ENCODE measurements at regions not wholly inside any gene's neighbourhood (a gene's known extent, or its start where the extent isn't known, plus 50 kb on each side); places are given as distances from the start of the nearest gene placed in this dataset.

GRCh38 chr10:131674130-131674529 is 226.7 kb upstream of the PPP2R2D start:
- DNase-seq (ENCODE audit: low spot score), result no peak

DNA sequence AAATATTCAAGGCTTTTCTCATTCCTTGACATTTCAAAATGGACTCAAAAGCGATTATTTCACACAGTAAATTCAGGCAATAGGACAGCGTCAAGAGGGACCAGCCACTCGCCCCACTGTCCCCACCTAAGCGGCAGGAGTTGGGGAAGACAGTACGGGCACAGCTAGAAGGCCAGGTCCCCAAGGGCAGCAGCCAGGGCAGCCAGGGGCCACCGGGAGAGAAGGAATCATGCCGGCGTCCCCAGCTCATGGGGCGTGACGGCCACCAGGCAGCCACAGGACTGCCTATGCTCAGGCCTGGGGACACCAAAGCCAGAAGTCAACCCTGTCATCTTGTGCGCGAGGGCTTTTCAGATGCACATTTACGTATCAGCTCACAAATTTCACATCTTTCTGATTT is 225.7 kb upstream of the PPP2R2D start:
- DNase-seq (ENCODE audit: low spot score), result no peak

DNA sequence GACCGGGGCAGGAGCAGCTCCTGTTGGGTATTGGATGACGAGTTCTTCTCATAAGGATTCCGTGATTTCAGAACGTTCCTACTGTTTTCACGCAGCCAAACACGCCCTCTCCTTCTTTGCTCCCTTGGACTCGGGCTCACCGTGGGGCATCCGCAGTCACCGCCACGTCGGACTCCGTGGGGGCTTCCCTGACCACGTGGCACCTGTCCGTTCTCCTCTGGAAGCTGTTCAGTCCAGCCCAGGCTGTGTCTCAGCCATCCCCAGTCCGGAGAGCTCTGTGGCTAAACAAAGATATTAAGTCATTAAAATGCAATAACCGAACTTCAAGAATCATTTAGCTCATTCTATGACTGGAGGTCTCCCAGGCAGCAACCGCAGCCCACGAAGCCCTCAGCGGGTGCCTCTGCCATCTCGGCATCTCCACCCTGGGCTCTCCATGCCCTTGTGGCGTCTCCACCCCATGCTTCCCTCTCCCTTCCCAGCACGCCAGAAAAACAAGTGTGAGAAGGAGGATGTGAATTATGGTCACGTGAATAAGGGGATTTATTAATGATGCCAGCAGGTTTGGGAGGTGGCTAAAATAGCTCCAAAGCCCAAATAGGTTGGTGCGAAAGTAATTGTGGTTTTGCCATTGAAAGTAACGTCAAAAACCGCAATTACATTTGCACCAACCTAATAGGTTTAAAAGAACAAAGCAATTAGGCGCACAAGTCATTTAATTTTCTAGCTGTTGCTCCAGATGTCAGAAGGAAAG is 224.6 kb upstream of the PPP2R2D start:
- DNase-seq (ENCODE audit: low spot score), result no peak

DNA sequence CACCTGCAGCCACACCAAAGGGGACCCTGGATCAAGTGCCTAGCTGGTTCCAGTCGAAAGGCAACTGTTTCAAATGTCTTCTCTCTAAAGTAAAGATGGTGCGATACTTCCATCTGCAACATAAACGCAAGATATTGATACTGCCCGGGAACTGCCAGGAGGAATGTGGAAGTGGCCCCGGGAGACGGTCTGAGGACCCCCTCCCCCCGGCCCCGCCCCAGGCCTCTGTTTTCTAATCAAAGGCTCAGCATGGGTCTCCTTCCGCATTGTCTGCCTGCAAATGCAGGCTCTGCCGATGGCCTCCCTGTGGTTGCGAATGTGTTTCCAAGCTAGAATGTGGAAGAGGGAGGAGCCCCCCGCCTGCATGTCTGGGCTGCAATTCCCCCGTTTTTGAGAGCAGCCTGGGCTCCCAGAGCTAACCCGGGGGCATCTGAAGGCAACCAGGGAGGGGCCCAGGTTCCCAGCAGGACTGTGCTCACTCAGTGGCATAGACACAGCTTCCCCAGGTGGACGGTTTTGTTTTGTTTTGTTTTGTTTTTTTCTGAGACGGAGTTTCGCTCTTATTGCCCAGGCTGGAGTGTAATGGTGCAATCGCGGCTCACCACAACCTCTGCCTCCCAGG is 223.9 kb upstream of the PPP2R2D start:
- DNase-seq (ENCODE audit: low spot score), result no peak

- DNase-seq (ENCODE audit: low spot score), result no peak
Observed at GRCh38 chr10:131677671-131678070, 223.1 kb upstream of the PPP2R2D start.

- DNase-seq (ENCODE audit: low spot score), result no peak
Observed at GRCh38 chr10:131678171-131678570, 222.6 kb upstream of the PPP2R2D start.

DNA sequence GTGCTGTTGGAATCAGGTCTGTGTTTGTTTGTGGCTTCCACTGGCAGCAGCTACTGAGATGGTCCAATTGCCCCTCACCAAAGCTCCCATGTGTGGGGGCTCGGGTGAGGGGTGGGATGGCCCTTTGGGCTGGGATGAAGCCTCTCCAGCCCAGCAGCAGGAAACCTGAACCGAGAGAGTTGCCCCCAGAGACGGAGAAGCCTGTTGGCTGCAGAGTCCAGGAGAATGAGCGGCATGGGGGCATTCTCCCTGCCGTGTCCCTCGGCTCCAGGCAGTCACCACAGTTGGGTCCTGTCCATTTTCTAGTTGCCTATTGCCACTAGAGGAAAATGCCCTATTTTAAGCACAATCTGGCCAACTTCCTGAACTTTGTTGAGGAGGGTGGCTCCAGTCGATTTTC is 222.2 kb upstream of the PPP2R2D start:
- no peak for DNase-seq (ENCODE audit: low spot score)

GRCh38 chr10:131679926-131680325 is 220.9 kb upstream of the PPP2R2D start:
- no peak for DNase-seq (ENCODE audit: low spot score)

DNA sequence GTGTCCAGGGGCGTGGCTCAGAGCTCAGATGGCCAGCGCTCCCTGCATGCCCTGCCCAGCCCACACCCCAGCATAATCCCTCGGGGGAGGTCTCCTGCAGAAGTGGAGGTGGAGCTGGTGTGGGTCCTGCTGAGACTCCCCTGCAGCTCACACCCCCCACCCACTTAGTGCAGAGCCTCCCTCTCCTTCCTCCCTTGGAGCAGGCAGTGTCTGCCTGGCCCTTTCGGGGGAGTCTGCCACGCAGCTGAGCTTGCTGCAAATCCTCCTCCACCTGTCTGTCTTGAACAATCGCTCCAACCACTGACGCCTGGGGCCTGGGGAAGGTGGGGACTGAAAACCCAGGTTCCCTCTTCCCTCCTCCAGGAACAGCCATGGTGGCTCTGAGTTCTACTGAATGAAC is 219.7 kb upstream of the PPP2R2D start:
- no peak for DNase-seq (ENCODE audit: low spot score)

GRCh38 chr10:131681656-131682055 is 219.2 kb upstream of the PPP2R2D start:
- no peak for DNase-seq (ENCODE audit: low spot score)

DNA sequence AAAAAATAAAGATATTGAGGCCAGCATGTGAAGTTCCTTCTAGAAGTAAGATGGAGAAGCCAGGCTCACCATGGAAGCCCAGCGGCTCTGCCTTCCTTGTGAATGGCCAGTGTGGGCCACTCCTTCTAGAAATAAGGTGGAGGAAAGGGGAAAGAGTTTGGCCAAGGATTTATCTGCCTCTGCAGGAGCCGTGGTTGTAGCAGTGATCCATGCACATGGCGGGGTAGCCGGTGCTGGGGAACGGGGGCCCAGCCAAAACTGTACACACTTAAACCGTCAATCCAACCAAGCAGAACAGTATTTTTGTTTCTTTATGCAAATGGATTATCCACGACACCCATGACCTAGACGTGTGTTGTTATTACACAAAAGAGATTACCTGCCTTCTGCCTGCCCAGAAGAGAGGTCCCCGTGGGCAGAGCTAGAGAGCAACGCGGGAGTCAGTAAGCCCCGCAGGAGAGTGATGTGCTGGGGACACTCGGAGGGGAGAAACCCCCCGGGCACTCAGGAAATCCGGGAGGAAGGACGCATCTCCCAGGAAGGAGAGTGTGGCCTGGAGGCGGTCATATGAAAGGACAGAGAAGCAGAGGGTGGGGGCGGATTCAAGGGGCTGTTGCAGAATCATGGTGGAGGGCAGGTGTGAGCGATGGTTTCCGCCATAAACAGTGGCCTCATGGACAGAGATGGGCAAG is 218.4 kb upstream of the PPP2R2D start:
- no peak for DNase-seq (ENCODE audit: low spot score)

DNA sequence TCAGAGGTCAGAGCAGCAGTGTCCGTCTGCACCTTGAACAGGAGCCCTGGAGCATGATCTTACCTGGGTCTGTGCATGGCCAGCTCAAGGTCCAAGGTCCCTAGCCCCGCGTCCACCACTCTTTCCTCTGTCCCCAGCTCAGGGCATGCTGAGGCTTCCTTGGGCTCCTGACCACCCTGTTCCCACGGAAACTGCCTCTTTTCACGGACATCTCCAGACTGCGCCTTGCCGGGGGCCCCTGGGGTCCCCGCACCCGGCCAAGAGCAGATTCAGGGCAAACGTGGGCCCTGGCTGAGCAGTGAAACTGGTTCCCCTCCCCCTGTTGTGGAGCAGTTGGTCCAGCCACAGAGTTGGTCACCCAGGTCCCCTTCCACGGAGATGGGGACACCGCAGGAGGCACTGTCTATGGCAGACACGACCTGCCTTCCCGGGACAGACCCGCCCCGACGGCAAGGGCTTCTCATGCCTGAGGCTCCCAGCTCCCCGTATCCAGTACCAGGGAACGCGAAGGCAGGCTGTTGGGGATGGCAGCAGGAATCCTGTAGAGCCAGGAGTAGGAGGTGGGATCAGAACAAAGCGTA is 217.4 kb upstream of the PPP2R2D start:
- DNase-seq (ENCODE audit: low spot score), result no peak

DNA sequence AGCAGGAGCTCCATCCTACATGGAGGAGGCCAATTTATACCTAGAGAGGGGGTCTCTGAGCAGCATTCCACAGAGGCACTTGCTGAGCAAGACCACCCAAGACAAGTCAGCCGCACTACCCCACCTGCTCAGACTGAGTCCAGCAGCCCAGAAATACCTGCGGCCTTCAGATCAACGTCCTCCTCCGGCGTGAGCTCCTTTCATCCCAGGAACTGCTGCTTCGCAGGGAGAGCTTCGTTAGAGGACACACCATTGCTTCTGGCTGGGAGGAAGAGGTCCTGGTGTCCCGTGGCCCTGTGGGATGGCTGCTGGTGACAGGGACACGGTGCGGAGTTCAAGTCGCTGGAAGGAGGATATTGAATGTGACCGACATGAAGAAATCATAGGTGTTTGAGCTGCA is 216.9 kb upstream of the PPP2R2D start:
- DNase-seq (ENCODE audit: low spot score), result no peak

GRCh38 chr10:131685007-131685406 is 215.8 kb upstream of the PPP2R2D start:
- DNase-seq (ENCODE audit: low spot score), result no peak

DNA sequence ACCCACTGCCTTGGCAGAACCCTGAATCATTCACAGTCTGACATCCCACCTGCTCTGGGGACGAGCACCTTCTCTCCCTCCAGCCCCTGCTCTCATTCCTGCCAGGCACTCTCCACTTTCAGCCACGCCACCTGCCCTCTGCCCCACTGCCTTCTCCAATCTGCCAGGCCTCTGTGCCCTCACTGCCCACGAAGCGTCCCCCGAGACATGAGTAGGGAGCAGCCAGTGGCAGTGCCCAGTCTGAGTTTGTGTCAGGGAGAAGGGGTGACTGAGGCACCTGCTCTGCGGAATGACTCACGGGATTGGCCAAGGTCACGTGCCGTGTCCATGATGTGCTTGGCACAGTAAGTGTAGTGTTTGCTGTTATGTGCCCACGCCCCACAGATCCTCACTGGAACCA is 215.2 kb upstream of the PPP2R2D start:
- DNase-seq (ENCODE audit: low spot score), result no peak

DNA sequence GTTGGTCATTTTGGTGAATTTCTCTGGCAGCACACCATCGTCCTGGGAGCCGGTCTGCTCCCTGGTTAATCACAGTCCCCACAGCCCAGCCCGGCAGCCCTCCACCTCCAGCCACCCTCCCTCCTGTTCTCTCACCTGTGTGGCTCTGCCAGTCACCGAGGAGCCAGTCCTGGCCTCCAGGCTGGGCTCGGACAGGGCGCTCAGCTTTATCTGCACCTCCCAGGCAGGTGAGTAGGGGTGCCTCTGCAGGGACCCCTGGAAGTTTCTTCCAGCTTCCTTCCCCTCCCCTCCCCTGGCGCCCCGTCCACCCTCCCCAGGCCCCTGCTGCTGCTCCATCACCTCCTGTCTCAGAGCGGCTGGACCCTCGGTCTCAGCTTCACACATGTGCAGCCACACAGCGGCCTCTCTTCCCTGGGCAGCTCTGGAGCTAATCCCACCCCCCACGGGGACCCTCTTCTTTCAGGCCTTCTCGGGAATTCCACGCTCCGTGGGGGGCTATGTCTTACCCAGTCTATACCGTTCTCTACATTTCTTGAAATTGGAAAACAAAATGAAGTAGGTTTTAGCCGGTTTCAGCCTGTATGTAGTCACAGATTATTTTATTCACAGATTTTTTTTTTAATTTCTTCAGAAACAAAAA is 213.9 kb upstream of the PPP2R2D start:
- no peak for DNase-seq (ENCODE audit: low spot score)

DNA sequence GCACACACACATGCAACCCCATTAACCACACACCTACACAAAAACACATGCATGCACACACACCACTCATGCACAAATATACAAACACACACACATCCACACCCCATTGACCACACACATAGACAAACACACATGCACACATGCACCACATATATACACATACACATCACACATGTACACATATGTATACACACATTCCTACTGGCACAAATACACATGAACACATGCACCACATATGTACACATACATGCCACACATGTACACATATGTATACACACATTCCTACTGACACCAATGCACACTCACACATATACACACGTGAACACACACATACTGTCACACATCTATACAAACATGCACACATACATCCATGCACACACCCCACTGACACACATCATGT is 212.5 kb upstream of the PPP2R2D start:
- no peak for DNase-seq (ENCODE audit: low spot score)

DNA sequence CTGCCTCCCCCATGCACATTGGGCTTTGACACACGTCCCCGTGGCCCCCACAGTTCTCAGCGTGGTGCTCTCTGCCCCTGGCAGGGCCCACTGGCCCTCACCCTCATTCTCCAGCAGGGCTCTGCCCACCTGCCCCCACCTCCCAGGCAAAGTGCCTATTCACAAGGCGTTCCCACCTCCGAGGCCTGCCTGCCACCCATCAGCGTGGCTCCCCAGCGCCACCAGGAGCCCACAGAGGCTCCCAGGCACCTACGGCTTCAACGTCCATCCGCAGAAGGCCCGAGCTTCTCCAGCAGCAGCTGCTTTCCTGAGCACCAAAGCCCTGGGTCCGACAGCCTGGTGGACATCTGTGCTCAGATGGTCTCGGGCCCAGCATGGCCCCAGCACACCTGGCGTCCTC is 211.8 kb upstream of the PPP2R2D start:
- no peak for DNase-seq (ENCODE audit: low spot score)

GRCh38 chr10:131689486-131689885 is 211.3 kb upstream of the PPP2R2D start:
- DNase-seq (ENCODE audit: low spot score), result no peak

- no peak for DNase-seq (ENCODE audit: low spot score)
Observed at GRCh38 chr10:131689954-131690757, 210.7 kb upstream of the PPP2R2D start.

DNA sequence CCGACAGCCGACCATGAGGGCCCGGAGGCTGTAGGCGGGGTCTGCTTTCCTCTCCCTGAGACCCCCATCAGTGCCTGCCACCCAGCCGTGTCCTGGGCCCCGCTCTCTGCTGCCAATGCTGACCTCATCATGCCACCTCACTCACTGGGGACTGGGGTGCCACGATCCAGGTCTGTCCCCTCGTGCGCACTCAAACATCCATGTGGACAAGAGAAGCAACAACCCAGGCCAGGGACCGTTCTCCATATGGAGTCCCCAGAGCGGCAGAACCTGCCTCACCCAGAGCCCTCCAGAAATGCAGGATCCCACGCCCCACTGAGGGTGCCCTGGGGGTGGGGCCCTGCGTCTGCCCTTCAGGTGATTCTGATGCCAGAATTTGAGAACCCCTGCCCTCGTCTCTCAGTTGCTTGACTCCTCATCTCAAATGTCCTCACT is 210.0 kb upstream of the PPP2R2D start:
- DNase-seq (ENCODE audit: low spot score), result no peak

All from D341Med (cell line).